LNCAP (cell line): ENCODE measurements at regions not wholly inside any gene's neighbourhood (a gene's known extent, or its start where the extent isn't known, plus 50 kb on each side); places are given as distances from the start of the nearest gene placed in this dataset.

ENCODE experiments used
- CTCF ChIP-seq: fragments of 450-650 bp; IDR thresholded peaks from 2 replicates; pipeline ENCODE4 v1.5.1; 2017; ENCODE audit warnings: mild to moderate bottlenecking

- no peak for TF ChIP-seq CTCF
These were observed 123.9 kb upstream of the SLC13A1 start for GRCh38 chr7:123323689-123324088.

GRCh38 chr7:123319911-123320310, 120.1 kb upstream of the SLC13A1 start:
- no peak for TF ChIP-seq CTCF

GRCh38 chr7:123314886-123315285, 115.1 kb upstream of the SLC13A1 start:
- no peak for TF ChIP-seq CTCF

GRCh38 chr7:123308254-123308951, 108.6 kb upstream of the SLC13A1 start:
- TF ChIP-seq CTCF = no peak

- TF ChIP-seq CTCF = no peak
These were observed 106.1 kb upstream of the SLC13A1 start for GRCh38 chr7:123305840-123306375.

GRCh38 chr7:123303926-123304325, 104.2 kb upstream of the SLC13A1 start:
- no peak for TF ChIP-seq CTCF

- no peak for TF ChIP-seq CTCF
These were observed 97.2 kb upstream of the SLC13A1 start for GRCh38 chr7:123296965-123297364.

- TF ChIP-seq CTCF = no peak
These were observed 93.9 kb upstream of the SLC13A1 start for GRCh38 chr7:123293710-123294109.
